CD14-positive monocyte (primary cell): ENCODE measurements at regions not wholly inside any gene's neighbourhood (a gene's known extent, or its start where the extent isn't known, plus 50 kb on each side); places are given as distances from the start of the nearest gene placed in this dataset.

ENCODE experiments used
- DNase-seq, 3 donors: peaks; one replicate each; pipeline ENCODE4 v3.0.0-alpha.2; 2011 to 2022
- H2AFZ ChIP-seq: 2 replicates; pipeline ENCODE4 v1.6.0; 2012; ENCODE audit warnings: mild to moderate bottlenecking, low read depth, low read length, inconsistent platforms; ENCODE audit not compliant: insufficient read depth, poor library complexity, severe bottlenecking
- H3K27ac ChIP-seq, 2 donors: 1 replicate in 1 of 2; 2 replicates in 1 of 2; pipeline ENCODE4 v1.5.1; 2012 to 2013; ENCODE audit warnings: low read length in 2 of 2, control low read depth in 1 of 2, inconsistent platforms in 1 of 2, low read depth in 1 of 2, mild to moderate bottlenecking in 1 of 2
- H3K27me3 ChIP-seq, 2 donors: one replicate each; pipeline versions ENCODE4 v1.6.0 to v1.6.1; 2011 to 2013; ENCODE audit warnings: low read length in 2 of 2; ENCODE audit not compliant: control insufficient read depth in 2 of 2, insufficient read depth in 2 of 2
- H3K36me3 ChIP-seq, 2 donors: replicated peaks in 1 of 2; 1 replicate in 1 of 2; 2 replicates in 1 of 2; pipeline versions ENCODE4 v1.5.1 to v1.6.1; 2012 to 2013; ENCODE audit warnings: low read length in 2 of 2, control low read depth in 1 of 2, inconsistent platforms in 1 of 2, mild to moderate bottlenecking in 1 of 2; ENCODE audit not compliant: insufficient read depth in 2 of 2, control insufficient read depth in 1 of 2
- H3K4me1 ChIP-seq, 2 donors: 1 replicate in 1 of 2; 2 replicates in 1 of 2; pipeline versions ENCODE4 v1.5.1 to v1.6.1; 2012 to 2013; ENCODE audit warnings: low read length in 2 of 2, control low read depth in 1 of 2, inconsistent platforms in 1 of 2, mild to moderate bottlenecking in 1 of 2, moderate library complexity in 1 of 2; ENCODE audit not compliant: insufficient read depth in 2 of 2, control insufficient read depth in 1 of 2
- H3K4me2 ChIP-seq: replicated peaks from 2 replicates; pipeline ENCODE3; 2012; ENCODE audit warnings: low read length, moderate library complexity, mild to moderate bottlenecking; ENCODE audit not compliant: poor library complexity, severe bottlenecking; ENCODE audit errors: extremely low read depth
- H3K4me3 ChIP-seq, 3 experiments: fragments of 200-600 bp in 1 of 3; sonication (generic) in 1 of 3; replicated peaks in 1 of 3; 1 replicate in 2 of 3; 2 replicates in 1 of 3; pipeline ENCODE4 v1.5.1; 2011 to 2013; ENCODE audit warnings: low read length in 3 of 3, mild to moderate bottlenecking in 3 of 3, control low read depth in 2 of 3, low read depth in 2 of 3, inconsistent platforms in 1 of 3, moderate library complexity in 1 of 3
- H3K79me2 ChIP-seq: 2 replicates; pipeline ENCODE4 v1.6.0; 2012; ENCODE audit warnings: mild to moderate bottlenecking, control low read depth, inconsistent platforms, low read length, moderate library complexity; ENCODE audit not compliant: insufficient read depth
- H3K9ac ChIP-seq: 2 replicates; pipeline ENCODE4 v1.6.0; 2017; ENCODE audit warnings: low read length, mild to moderate bottlenecking; ENCODE audit not compliant: insufficient read depth, poor library complexity, severe bottlenecking
- H3K9me3 ChIP-seq, 2 donors: replicated peaks in 1 of 2; 1 replicate in 1 of 2; 2 replicates in 1 of 2; pipeline versions ENCODE4 v1.5.1 to v1.6.1; 2012 to 2013; ENCODE audit warnings: low read length in 2 of 2, control low read depth in 1 of 2; ENCODE audit not compliant: control insufficient read depth in 1 of 2, insufficient read depth in 1 of 2
- H4K20me1 ChIP-seq: 2 replicates; pipeline ENCODE4 v1.6.0; 2012; ENCODE audit warnings: mild to moderate bottlenecking, low read length, control low read depth, moderate library complexity; ENCODE audit not compliant: insufficient read depth
- H3K27ac Mint-ChIP-seq, 7 donors: one replicate each; pipeline ENCODE4 v1.8.0; 2020; ENCODE audit warnings: mild to moderate bottlenecking in 7 of 7, mixed read lengths in 7 of 7, moderate library complexity in 6 of 7, inconsistent platforms in 2 of 7
- H3K27me3 Mint-ChIP-seq, 3 donors: one replicate each; pipeline ENCODE4 v1.8.0; 2021 to 2022; ENCODE audit warnings: low read depth in 3 of 3, mild to moderate bottlenecking in 3 of 3, mixed read lengths in 3 of 3, moderate library complexity in 3 of 3, inconsistent platforms in 1 of 3
- H3K36me3 Mint-ChIP-seq, 2 donors: one replicate each; pipeline ENCODE4 v1.8.0; 2020; ENCODE audit warnings: mixed read lengths in 2 of 2, inconsistent platforms in 1 of 2, mild to moderate bottlenecking in 1 of 2
- H3K4me1 Mint-ChIP-seq: one replicate; pipeline ENCODE4 v1.8.0; 2020; ENCODE audit warnings: mild to moderate bottlenecking, mixed read lengths
- H3K4me3 Mint-ChIP-seq, 2 donors: one replicate each; pipeline ENCODE4 v1.8.0; 2020; ENCODE audit warnings: mild to moderate bottlenecking in 2 of 2, mixed read lengths in 2 of 2, moderate library complexity in 1 of 2
- H3K9me3 Mint-ChIP-seq, 7 donors: one replicate each; pipeline ENCODE4 v1.8.0; 2020 to 2022; ENCODE audit warnings: mixed read lengths in 7 of 7, mild to moderate bottlenecking in 6 of 7, moderate library complexity in 6 of 7, inconsistent platforms in 2 of 7
- WGBS: methylation state at CpG from one replicate; pipeline ENCODE4 v1.1.5; 2013; ENCODE audit warnings: missing lambda C conversion rate; ENCODE audit not compliant: insufficient coverage; 5-methylcytosine and 5-hydroxymethylcytosine counted together
- intact Hi-C, 2 donors: fragments of 100-400 bp; cut with micrococcal nuclease; formaldehyde crosslinking; loops; one replicate each; pipeline versions ENCODE4 v1.15.0 to v1.15.1; 2023
- TF ChIP-seq, protein P1 (sequence below): fragments of 200-600 bp; IDR thresholded peaks from one replicate; pipeline ENCODE4 v1.8.0; 2022; ENCODE audit warnings: antibody characterized with exemption, mild to moderate bottlenecking

DNA sequence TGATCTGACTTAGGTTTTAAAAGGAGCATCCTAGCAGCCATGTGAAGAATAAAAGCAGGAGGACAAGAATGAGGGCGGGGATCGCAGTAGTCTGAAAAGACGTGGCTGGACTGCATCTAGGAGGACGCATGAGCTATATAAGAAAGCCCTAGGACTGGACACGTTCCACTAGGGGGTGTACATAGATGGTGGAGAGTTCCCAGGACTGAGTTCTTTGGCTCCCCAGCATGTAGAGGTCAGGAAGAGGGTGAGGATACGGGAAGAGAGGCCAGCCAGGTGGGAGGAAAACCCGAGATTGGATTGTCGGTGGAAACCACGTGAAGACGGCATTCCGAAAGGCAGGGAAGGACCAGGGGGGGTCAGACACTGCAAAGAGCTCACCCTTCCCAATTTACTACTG is 64.2 kb upstream of the CFAP161 start:
- DNase-seq, result no peak
- Histone ChIP-seq H4K20me1 (no peaks in the 10 kb centered on the region), H2AFZ (no peak overlapping the region), H3K9ac (no peak overlapping the region), H3K4me3 (no peak overlapping the region), H3K27ac (no peak overlapping the region), H3K36me3 (no peaks in the 10 kb centered on the region), H3K79me2 (no peaks in the 10 kb centered on the region), H3K27me3 (no peaks in the 10 kb centered on the region), H3K4me2 (no peak overlapping the region), H3K9me3 (no peaks in the 10 kb centered on the region), H3K4me1 (no peaks in the 10 kb centered on the region)
- no peak overlapping the region for H3K27ac Mint-ChIP-seq
- H3K4me3 Mint-ChIP-seq, result no peak overlapping the region
- WGBS, result 93% methylated on average over 3 of the region's 11 CpGs
- intact Hi-C loops, result no loop called here
- H3K36me3 Mint-ChIP-seq, result no peaks in the 10 kb centered on the region
- H3K27me3 Mint-ChIP-seq, result peaks cover 0 to 7% (median 4%) of the 10 kb centered on the region in 3 donors
- H3K4me1 Mint-ChIP-seq, result peaks cover 2% of the 10 kb centered on the region
- TF ChIP-seq, protein P1, sequence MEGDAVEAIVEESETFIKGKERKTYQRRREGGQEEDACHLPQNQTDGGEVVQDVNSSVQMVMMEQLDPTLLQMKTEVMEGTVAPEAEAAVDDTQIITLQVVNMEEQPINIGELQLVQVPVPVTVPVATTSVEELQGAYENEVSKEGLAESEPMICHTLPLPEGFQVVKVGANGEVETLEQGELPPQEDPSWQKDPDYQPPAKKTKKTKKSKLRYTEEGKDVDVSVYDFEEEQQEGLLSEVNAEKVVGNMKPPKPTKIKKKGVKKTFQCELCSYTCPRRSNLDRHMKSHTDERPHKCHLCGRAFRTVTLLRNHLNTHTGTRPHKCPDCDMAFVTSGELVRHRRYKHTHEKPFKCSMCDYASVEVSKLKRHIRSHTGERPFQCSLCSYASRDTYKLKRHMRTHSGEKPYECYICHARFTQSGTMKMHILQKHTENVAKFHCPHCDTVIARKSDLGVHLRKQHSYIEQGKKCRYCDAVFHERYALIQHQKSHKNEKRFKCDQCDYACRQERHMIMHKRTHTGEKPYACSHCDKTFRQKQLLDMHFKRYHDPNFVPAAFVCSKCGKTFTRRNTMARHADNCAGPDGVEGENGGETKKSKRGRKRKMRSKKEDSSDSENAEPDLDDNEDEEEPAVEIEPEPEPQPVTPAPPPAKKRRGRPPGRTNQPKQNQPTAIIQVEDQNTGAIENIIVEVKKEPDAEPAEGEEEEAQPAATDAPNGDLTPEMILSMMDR, result no peak
- peaks cover 0 to 2% (median 0%) of the 10 kb centered on the region in 7 donors for H3K9me3 Mint-ChIP-seq

- Histone ChIP-seq H3K36me3 (no peaks in the 10 kb centered on the region), H3K4me3 (no peak overlapping the region), H3K9me3 (no peaks in the 10 kb centered on the region), H3K9ac (no peak overlapping the region), H3K4me1 (no peaks in the 10 kb centered on the region), H3K27ac (no peak overlapping the region), H3K4me2 (no peak overlapping the region), H3K79me2 (no peaks in the 10 kb centered on the region), H3K27me3 (no peaks in the 10 kb centered on the region), H2AFZ (no peak overlapping the region), H4K20me1 (no peaks in the 10 kb centered on the region)
- Mint-ChIP-seq H3K9me3 (peaks cover 0 to 2% (median 0%) of the 10 kb centered on the region in 7 donors), H3K27me3 (peaks cover 0 to 5% (median 4%) of the 10 kb centered on the region in 3 donors), H3K36me3 (no peaks in the 10 kb centered on the region), H3K4me3 (no peak overlapping the region), H3K4me1 (peaks cover 2% of the 10 kb centered on the region), H3K27ac (no peak overlapping the region)
- DNase-seq, result no peak
- WGBS, result no CpG with 5 or more reads among the region's 1 CpG
- TF ChIP-seq, protein P1, result no peak
- intact Hi-C loops, result no loop called here
These were observed 63.0 kb upstream of the CFAP161 start for GRCh38 chr15:81071120-81071519.
